C4-2B (cell line): ENCODE measurements at regions not wholly inside any gene's neighbourhood (a gene's known extent, or its start where the extent isn't known, plus 50 kb on each side); places are given as distances from the start of the nearest gene placed in this dataset.

ENCODE experiments used
- H3K27ac ChIP-seq: fragments of 450-650 bp; 2 replicates; pipeline ENCODE4 v1.5.1; 2017
- CTCF ChIP-seq: fragments of 450-650 bp; conservative IDR thresholded peaks from 2 replicates; pipeline ENCODE4 v1.5.1; 2017; ENCODE audit warnings: mild to moderate bottlenecking
- ZFX ChIP-seq: fragments of 450-650 bp; IDR thresholded peaks from 2 replicates; pipeline ENCODE4 v1.6.1; 2017

GRCh38 chr7:148483515-148484308 lies 106.9 kb upstream of the C7orf33 start:
- TF ChIP-seq CTCF (no peak), ZFX (no peak)
- H3K27ac ChIP-seq: no peak overlapping the region

- no peak overlapping the region for H3K27ac ChIP-seq
- TF ChIP-seq CTCF (no peak), ZFX (no peak)
Measured at GRCh38 chr7:148484486-148484885, 106.1 kb upstream of the C7orf33 start.

- no peak for TF ChIP-seq ZFX
- peak; percentile 62 for TF ChIP-seq CTCF
- H3K27ac ChIP-seq: no peak overlapping the region
Measured at GRCh38 chr7:148485618-148486017, 104.9 kb upstream of the C7orf33 start.

GRCh38 chr7:148486937-148487336 lies 103.6 kb upstream of the C7orf33 start:
- TF ChIP-seq CTCF (no peak), ZFX (no peak)
- no peak overlapping the region for H3K27ac ChIP-seq

- no peak for TF ChIP-seq CTCF
- no peak for TF ChIP-seq ZFX
- H3K27ac ChIP-seq: no peak overlapping the region
Measured at GRCh38 chr7:148487912-148488311, 102.7 kb upstream of the C7orf33 start.

GRCh38 chr7:148489678-148490077 lies 100.9 kb upstream of the C7orf33 start:
- H3K27ac ChIP-seq: no peak overlapping the region
- TF ChIP-seq CTCF (no peak), ZFX (no peak)

- TF ChIP-seq ZFX (no peak), CTCF (no peak)
- no peak overlapping the region for H3K27ac ChIP-seq
Measured at GRCh38 chr7:148492157-148492860, 98.3 kb upstream of the C7orf33 start.
